Stimulated activated CD4-positive, alpha-beta T cell treated with anti-CD3 and anti-CD28 coated beads, Interleukin-12 subunit alpha, Interleukin-12 subunit beta, amount 100 ng/mL, for 4 hours (primary cell): ENCODE measurements at regions not wholly inside any gene's neighbourhood (a gene's known extent, or its start where the extent isn't known, plus 50 kb on each side); places are given as distances from the start of the nearest gene placed in this dataset.
"Not testable (repeated sequence)": the region's sequence is repeated elsewhere in the genome, so short reads cannot be mapped to it uniquely, and the experiment has no call there.

ENCODE experiments used
- DNase-seq: peaks from one replicate; pipeline ENCODE4 v3.0.0-alpha.2; 2020

GRCh38 chr18:45321520-45321919 lies 293.8 kb upstream of the SLC14A2 start:
- no peak for DNase-seq

DNA sequence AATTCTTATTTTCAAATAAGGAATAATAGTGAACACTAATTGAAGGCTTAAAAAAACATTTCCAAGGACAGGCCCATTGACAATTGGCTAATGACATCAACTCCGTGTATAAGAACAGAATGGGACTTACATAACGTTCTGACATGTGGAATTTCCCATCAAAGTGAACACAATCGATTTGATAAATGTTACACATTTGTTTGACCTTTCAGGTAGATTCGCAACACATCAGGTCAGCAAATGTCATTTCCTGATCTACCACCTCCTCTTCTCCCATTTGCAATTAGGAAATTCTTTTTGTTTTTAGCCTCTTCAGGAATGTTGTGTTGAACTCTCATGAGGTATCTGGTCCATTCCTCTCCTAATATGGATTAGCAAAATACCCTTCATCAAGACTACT lies 292.9 kb upstream of the SLC14A2 start:
- DNase-seq, result no peak

GRCh38 chr18:45324101-45324494 lies 291.2 kb upstream of the SLC14A2 start:
- no peak for DNase-seq

DNA sequence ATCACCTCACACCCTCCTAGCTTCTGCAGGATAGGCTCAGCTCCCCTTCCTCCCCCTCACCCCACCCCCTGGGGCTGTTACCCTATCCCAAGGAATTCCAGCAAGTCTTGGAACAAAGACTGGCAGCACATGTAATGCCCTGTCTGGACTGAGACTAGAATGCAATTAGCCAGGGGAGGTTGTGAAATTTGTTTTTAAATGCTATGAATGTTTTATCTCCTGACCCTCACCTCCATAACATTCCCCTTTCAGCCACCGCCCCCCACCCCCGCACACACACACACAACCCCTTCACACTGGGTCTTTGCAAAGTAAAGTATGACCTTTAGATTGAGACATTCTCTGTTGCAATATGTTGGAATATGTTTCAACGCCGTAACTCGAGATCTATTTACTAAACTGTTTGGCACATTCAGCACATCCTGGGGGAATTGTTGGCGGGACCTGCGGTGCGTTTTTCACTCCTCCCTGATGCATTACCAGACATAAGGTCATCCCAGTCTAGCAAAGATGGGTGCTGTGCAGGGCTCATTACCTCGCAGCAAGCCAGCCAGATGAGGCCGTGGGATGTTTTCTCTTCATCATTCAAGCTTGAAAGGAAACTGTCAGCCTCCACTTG lies 290.7 kb upstream of the SLC14A2 start:
- DNase-seq, result no peak

DNA sequence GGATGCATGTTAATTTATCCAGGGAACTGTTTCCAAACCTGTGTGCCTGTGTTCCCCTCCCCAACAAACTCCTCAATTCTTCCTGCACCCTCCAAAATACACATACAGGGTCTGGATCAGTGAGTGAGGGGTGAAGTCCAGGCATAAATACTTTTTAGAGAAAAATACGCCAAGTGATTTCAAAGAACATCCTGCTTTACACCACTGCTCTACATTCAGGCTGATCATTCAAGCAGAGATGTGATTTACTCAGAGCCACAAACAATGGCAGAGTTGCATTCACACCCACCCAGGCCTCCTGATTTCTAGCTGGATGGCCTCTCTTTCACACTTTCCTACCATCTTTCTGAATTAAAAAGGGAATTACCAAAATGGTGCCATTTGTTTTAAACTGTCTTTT lies 289.5 kb upstream of the SLC14A2 start:
- DNase-seq, result no peak

DNA sequence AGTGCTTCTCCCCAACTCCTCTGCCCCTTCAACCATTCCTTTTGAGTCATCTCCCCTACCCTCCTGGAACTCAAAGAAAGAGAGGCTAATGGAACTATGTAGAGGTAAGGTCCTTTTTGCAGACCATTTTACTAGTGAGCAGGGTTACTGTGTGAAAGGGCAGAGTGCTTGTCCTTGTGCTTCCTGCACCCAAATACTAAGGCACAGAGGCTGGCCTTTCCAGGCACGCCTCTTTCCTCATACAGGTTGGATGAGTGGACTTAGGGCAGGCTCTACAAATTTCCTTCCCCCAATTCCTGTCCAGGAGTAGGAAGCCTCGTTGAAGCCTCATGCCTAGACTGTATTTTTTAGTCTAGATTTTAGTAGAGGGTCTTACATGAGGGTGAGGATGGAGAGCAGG lies 288.8 kb upstream of the SLC14A2 start:
- DNase-seq, result no peak

DNA sequence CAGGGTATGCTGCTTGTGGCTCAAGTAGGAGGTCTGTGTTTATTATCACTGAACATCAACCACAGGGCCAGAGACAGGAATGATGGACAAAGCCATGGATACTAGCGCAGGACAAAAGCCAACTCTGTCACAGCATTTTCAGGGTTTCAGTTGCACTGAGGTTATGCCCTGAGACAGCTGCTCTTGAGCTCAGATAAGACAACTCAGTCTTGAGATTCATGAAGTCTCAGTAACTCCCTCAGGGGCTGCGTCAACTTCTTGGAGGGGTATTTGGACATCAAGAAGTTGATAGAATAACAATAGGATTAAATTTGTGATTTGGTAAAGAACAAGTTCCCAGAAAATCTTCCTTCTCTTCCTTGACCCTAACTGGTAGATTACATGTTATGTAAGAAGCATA lies 287.0 kb upstream of the SLC14A2 start:
- DNase-seq, result no peak

GRCh38 chr18:45328811-45329210 lies 286.5 kb upstream of the SLC14A2 start:
- no peak for DNase-seq

DNA sequence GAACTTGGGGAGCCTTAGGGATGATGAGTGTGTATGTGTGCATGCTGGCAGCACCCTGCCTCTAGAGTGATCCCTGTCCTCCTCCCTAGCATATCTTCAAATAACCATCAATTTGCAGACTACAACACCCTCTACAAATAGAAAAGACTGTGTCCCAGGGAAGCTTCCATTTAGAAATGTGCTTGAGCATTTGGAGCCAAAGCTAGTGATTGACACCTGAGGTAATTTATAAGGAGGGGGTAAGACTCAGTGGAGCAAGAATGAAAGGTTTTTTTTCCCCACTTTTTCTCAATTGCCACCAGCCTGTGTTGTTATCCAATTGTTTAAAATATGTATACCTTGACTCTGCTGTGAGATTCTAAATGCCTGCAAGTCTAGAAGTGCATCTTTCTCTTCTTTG lies 286.0 kb upstream of the SLC14A2 start:
- DNase-seq, result no peak

- DNase-seq, result no peak
Measured at GRCh38 chr18:45330170-45330594, 285.1 kb upstream of the SLC14A2 start.

- DNase-seq, result no peak
Measured at GRCh38 chr18:45332871-45333270, 282.4 kb upstream of the SLC14A2 start.

DNA sequence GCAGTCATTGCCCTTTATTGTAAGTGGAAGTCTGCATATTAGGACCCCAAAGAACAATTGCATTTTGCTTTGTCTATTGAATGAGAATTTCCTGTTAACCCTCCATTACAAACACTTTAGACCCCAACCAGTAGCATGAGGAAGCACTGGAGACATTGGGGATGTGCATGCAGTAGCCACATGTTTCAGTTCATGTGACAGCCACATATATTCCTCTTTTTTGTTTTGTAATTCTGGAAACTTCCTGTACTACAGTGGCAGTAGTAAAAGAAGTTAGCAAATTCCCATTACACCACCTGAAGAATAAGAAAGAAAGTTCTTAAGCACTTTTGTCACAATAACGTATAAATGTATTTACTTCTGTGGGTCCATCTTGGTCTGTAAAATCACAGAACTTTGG lies 281.1 kb upstream of the SLC14A2 start:
- DNase-seq, result no peak

DNA sequence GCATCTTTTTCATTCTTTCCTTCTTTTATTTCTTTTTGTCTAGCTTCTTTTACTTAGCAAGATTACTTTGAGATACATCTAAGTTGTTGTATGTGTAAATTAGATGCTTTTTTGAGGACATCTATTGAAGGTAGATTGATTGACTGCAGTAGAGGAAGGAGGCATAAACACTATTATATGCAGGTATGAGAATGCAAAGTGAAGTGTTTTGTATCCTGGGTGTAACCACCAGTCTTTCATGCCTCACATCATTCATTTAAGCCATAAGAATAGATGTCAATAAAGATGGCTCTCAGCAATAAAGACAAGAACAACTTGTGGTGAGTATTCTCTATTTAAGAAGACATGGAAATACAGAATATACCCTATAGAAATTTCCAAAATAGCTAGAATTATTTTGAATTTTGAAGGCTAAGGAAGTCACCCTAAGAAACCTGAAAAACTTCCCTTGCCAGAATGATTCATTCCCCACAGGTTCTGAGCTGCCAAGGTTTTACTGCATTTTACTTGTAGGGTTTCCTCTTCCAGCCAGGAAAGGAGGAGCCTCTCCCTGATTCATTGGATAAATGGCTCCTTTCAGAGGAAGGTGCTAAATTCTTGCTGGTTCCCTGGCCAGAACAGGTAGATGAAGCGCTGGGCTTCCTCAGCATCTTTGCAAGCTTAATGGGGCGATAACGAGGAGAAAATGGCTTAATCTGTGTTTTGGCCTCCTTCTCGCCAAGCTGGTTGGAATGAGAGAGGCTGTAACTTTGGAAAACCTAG lies 279.8 kb upstream of the SLC14A2 start:
- DNase-seq, result no peak

- DNase-seq, result no peak
Measured at GRCh38 chr18:45336448-45336847, 278.8 kb upstream of the SLC14A2 start.

DNA sequence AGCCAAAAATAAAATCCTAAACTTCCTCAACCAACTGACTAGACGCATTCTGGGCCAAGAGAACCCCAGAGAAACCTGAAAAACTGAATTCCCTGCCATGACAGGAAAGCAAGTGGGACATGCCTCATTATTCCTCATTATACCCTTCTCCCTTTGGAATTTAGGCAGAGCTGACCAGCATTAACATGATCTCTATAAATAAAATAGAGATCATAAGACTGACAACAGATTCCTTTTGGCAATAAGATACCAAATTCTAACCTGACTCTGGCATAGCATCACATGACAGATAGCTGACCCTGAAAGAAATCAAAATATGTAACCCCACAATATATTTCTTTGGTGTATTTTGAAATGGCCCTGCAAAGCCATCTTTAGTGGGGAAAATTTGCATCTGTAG lies 277.8 kb upstream of the SLC14A2 start:
- no peak for DNase-seq

DNA sequence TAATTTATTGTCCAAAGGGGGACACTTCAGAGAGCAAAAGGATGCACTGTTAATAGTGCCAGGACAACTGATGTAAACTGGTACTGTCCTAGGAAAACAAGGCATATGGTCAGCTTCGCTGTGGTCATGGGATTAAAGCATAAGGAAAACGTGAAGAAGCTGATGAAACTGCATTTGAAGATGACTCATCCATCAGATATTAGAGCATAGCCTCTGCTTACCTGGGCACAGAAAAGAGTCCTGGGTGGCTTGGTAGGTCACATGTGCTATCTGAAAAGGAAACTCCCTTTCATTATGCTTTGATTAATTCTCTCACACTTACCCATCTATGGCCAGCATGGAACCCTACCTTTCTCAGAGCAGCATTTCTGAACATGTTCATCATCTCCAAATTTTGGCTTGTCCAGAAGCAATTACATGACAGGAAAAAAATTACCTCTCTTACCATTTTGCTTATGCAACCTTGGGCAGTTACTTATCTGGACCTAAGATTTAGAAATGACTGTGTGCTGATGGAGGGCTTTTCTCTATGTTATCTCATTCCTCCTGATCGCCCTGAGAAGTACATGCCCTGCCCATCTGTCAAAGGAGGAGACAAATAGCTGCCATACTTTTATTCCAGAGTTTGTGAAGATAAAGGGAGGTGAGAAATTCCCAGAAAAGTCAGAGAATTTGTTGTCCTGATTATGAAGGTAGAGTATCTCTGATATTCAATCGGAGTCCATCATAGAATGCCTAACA lies 275.3 kb upstream of the SLC14A2 start:
- no peak for DNase-seq

DNA sequence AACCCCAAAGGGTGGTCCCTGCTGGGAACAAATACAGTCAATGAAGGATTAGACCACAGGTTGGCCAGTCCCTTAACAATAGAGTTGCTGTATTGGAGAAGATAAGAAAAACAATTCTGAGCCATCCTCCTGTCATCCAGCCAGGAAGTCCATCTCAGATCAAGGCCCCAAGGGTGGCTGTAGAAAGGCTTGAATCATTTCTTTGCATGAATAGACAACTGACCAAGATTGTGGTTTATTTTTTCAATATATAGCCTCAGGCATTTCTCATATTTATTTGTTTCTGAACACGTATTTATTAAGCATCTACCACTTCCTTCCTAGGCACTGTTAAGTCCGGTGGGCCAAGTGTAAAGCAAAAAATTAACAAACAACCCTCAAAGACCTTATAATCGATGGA lies 274.4 kb upstream of the SLC14A2 start:
- DNase-seq, result no peak

GRCh38 chr18:45341454-45341853 lies 273.8 kb upstream of the SLC14A2 start:
- no peak for DNase-seq

- DNase-seq, result no peak
Measured at GRCh38 chr18:45342166-45342565, 273.1 kb upstream of the SLC14A2 start.

DNA sequence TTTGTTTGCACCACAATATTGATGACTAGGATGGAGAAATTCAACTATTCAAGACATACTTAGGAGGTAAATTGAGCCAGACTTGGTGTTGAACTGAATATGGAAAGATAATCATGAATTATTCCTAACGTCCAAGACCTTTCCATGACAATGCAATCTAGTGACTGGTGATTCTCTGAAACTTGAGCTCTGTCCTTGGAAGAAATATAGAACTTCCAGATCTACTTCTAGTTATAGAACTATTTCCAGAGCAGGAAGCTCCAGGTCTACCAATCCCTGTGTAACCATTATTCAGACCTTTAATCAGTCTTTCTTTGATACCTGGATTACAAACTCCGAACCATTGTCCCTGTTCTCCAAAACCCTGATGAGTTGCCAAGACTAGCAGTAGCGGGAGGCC lies 272.6 kb upstream of the SLC14A2 start:
- no peak for DNase-seq

DNA sequence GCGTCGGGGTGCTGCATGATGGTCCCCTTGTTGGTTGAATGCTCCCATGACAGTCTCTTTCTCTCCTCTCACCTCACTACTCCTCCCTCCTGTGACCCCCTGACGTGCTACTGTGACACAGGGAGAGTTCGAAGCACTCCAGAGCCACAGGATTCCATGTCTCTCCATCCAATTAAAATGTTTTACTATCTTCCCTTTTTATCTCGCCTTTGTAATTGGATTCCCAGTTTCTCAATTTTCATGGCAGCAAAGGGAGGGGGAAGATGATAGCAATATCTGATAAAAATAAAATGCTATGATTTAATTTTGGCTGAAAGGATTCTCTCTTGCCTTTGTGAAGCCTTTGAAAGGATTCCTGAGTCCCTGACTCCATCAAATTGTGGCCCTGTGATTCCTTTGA lies 271.9 kb upstream of the SLC14A2 start:
- DNase-seq, result no peak

GRCh38 chr18:45344680-45345079 lies 270.6 kb upstream of the SLC14A2 start:
- DNase-seq, result not testable (repeated sequence)

DNA sequence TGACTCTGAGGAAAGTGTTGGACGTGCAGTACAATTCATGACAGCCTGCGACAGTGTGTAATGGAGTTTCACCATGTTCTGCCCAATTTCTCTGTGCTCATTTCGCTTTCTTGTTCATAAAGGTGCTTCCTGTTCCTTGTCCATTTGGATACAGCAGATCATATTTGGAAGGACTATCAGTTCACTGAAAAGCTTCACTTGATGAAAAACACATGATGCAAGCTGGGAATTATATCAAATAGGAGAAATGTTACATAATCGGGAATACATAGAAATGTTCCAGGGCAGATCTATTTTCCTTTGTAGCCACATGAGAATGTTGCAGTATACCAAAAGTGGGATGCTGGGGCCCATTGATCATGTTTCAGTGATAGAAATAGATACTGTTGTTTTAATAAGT lies 266.3 kb upstream of the SLC14A2 start:
- no peak for DNase-seq

DNA sequence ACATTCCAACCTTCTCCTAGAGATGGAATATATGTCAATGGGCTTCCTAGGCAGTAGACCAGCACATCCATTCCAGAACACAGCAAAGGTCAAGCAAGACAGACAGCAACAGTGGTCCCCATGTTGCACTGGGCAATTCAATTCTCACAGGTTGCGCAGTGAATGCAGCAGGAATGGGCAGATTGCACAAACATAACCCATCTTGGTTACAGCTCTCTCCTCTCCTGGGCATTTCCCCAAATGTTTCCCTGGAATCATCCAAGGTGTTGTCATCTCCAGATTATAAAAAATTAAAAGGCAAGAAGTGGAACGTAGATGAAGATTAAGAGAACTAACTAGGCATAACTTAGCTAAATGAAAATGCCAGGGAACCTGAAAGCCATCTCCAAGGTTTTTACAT lies 265.8 kb upstream of the SLC14A2 start:
- no peak for DNase-seq
